ENCODE measurements at regions not wholly inside any gene's neighbourhood (a gene's known extent, or its start where the extent isn't known, plus 50 kb on each side); places are given as distances from the start of the nearest gene placed in this dataset.

- H3K4me2 ChIP-seq, result no peak overlapping the region
- H4K20me1 ChIP-seq (replicated peaks; ENCODE audit: insufficient read depth), result no peaks in the 10 kb centered on the region
- H2AFZ ChIP-seq, result no peak overlapping the region
- H3K27ac ChIP-seq (ENCODE audit: low read depth), result no peak overlapping the region
- no peak for DNase-seq (ENCODE audit: low spot score)
- peaks cover 4% of the 10 kb centered on the region; the same call in 2 of the 3 replicates for H3K4me1 Mint-ChIP-seq
- H3K4me1 ChIP-seq (ENCODE audit: insufficient read depth), result no peaks in the 10 kb centered on the region
- H3K27me3 ChIP-seq (ENCODE audit: insufficient read depth), result no peaks in the 10 kb centered on the region
- no peaks in the 10 kb centered on the region for H3K36me3 ChIP-seq (ENCODE audit: insufficient read depth)
- H3K9me2 ChIP-seq (ENCODE audit: insufficient read depth), result no peaks in the 10 kb centered on the region
- H3K9me3 Mint-ChIP-seq, result no peaks in the 10 kb centered on the region
- no peak overlapping the region for H3K27ac Mint-ChIP-seq
- no peaks in the 10 kb centered on the region for H3K36me3 Mint-ChIP-seq (ENCODE audit: low read depth)
- peaks cover 1% of the 10 kb centered on the region for H3K27me3 Mint-ChIP-seq (ENCODE audit: insufficient read depth, low read depth, poor library complexity)
- no peaks in the 10 kb centered on the region for H3K79me2 ChIP-seq (replicated peaks; ENCODE audit: insufficient read depth)
- TF ChIP-seq EZH2phosphoT487 (IDR thresholded peaks at IDR 0.05; ENCODE audit: unreplicated experiment) (no peak), STAT1 (IDR thresholded peaks at IDR 0.05; ENCODE audit: unreplicated experiment) (no peak), REST (IDR thresholded peaks at IDR 0.05; ENCODE audit: unreplicated experiment) (no peak), ZNF462 (CRISPR knock-in tag; IDR thresholded peaks at IDR 0.05) (no peak), ZNF331 (CRISPR knock-in tag; IDR thresholded peaks at IDR 0.05; ENCODE audit: low read depth) (no peak), ZNF114 (CRISPR knock-in tag; IDR thresholded peaks at IDR 0.05) (no peak), POLR2AphosphoS5 (IDR thresholded peaks at IDR 0.05; ENCODE audit: low read depth) (no peak)
- H3F3A ChIP-seq (replicated peaks; ENCODE audit: low read depth), result no peaks in the 10 kb centered on the region
- no peak overlapping the region for H3K4me3 Mint-ChIP-seq
- H3K4me3 ChIP-seq, result no peak overlapping the region
- no peak for ATAC-seq
Observed at GRCh38 chr2:13542642-13543041, 825.9 kb downstream of the TRIB2 start.
